SJCRH30 (cell line): ENCODE measurements at regions not wholly inside any gene's neighbourhood (a gene's known extent, or its start where the extent isn't known, plus 50 kb on each side); places are given as distances from the start of the nearest gene placed in this dataset.
"Not testable (repeated sequence)": the region's sequence is repeated elsewhere in the genome, so short reads cannot be mapped to it uniquely, and the experiment has no call there.

Experiments used
- DNase-seq, 2 experiments: peaks; one replicate each; pipeline ENCODE4 v3.0.0-alpha.2; 2015 to 2020
- H3K27ac ChIP-seq: fragments of 250-450 bp; sonication (Bioruptor Pico); 2 replicates; pipeline ENCODE4 v1.5.1; 2020; ENCODE audit warnings: mild to moderate bottlenecking, moderate library complexity
- H3K27me3 ChIP-seq: fragments of 250-450 bp; sonication (Bioruptor Pico); 2 replicates; pipeline ENCODE4 v1.5.1; 2020; ENCODE audit warnings: mild to moderate bottlenecking, moderate library complexity
- H3K36me3 ChIP-seq: fragments of 250-450 bp; sonication (Bioruptor Pico); 2 replicates; pipeline ENCODE4 v1.5.1; 2020; ENCODE audit warnings: mild to moderate bottlenecking, moderate library complexity
- H3K4me1 ChIP-seq: fragments of 250-450 bp; sonication (Bioruptor Pico); 2 replicates; pipeline ENCODE4 v1.5.1; 2020; ENCODE audit warnings: mild to moderate bottlenecking, moderate library complexity
- H3K4me3 ChIP-seq: fragments of 250-450 bp; sonication (Bioruptor Pico); 2 replicates; pipeline ENCODE4 v1.5.1; 2020; ENCODE audit warnings: mild to moderate bottlenecking, moderate library complexity
- H3K9me3 ChIP-seq: fragments of 250-450 bp; sonication (Bioruptor Pico); replicated peaks from 2 replicates; pipeline ENCODE4 v1.5.1; 2020; ENCODE audit warnings: mild to moderate bottlenecking, moderate library complexity

GRCh38 chr1:201637282-201638079 lies 98.6 kb downstream of the NAV1 start:
- H3K27me3 ChIP-seq: no peaks in the 10 kb centered on the region
- no peak overlapping the region for H3K27ac ChIP-seq
- no peaks in the 10 kb centered on the region for H3K9me3 ChIP-seq
- no peak for DNase-seq
- no peak overlapping the region for H3K4me3 ChIP-seq
- H3K36me3 ChIP-seq: peaks cover 2% of the 10 kb centered on the region; the same call in 1 of the 2 replicates
- peaks cover 73% of the 10 kb centered on the region for H3K4me1 ChIP-seq

- Histone ChIP-seq H3K27ac (peak overlapping the region; percentile 86), H3K4me3 (no peak overlapping the region), H3K27me3 (no peaks in the 10 kb centered on the region), H3K36me3 (peaks cover 2% of the 10 kb centered on the region; the same call in 1 of the 2 replicates), H3K9me3 (no peaks in the 10 kb centered on the region), H3K4me1 (peaks cover 60% of the 10 kb centered on the region)
- DNase-seq: no peak
These were observed 100.5 kb downstream of the NAV1 start for GRCh38 chr1:201639391-201639790.

- Histone ChIP-seq H3K27ac (peak overlapping the region; percentile 86), H3K4me1 (peaks cover 55% of the 10 kb centered on the region), H3K27me3 (no peaks in the 10 kb centered on the region), H3K9me3 (no peaks in the 10 kb centered on the region), H3K36me3 (peaks cover 6% of the 10 kb centered on the region; the same call in 1 of the 2 replicates), H3K4me3 (no peak overlapping the region)
- no peak for DNase-seq
These were observed 100.9 kb downstream of the NAV1 start for GRCh38 chr1:201639826-201640225.

GRCh38 chr1:201640624-201641023 lies 101.7 kb downstream of the NAV1 start:
- Histone ChIP-seq H3K27ac (peak overlapping the region; percentile 86), H3K4me3 (no peak overlapping the region), H3K27me3 (no peaks in the 10 kb centered on the region), H3K9me3 (no peaks in the 10 kb centered on the region), H3K36me3 (peaks cover 11% of the 10 kb centered on the region; the same call in 1 of the 2 replicates), H3K4me1 (peaks cover 55% of the 10 kb centered on the region)
- peak; percentile 80 to 85 for DNase-seq

GRCh38 chr1:201641524-201642253 lies 102.8 kb downstream of the NAV1 start:
- Histone ChIP-seq H3K27ac (peak overlapping the region; percentile 86), H3K36me3 (peaks cover 13% of the 10 kb centered on the region; the same call in 1 of the 2 replicates), H3K4me1 (peaks cover 44% of the 10 kb centered on the region), H3K27me3 (no peaks in the 10 kb centered on the region), H3K4me3 (no peak overlapping the region), H3K9me3 (no peaks in the 10 kb centered on the region)
- DNase-seq: no peak

GRCh38 chr1:201643835-201644104 lies 104.8 kb downstream of the NAV1 start:
- Histone ChIP-seq H3K4me1 (peaks cover 27% of the 10 kb centered on the region), H3K9me3 (no peaks in the 10 kb centered on the region), H3K4me3 (no peak overlapping the region), H3K27me3 (no peaks in the 10 kb centered on the region), H3K36me3 (peaks cover 15% of the 10 kb centered on the region), H3K27ac (no peak overlapping the region)
- no peak for DNase-seq

- H3K27me3 ChIP-seq: no peaks in the 10 kb centered on the region
- H3K27ac ChIP-seq: no peak overlapping the region
- H3K4me1 ChIP-seq: peaks cover 23% of the 10 kb centered on the region
- DNase-seq: no peak
- no peak overlapping the region for H3K4me3 ChIP-seq
- H3K36me3 ChIP-seq: peaks cover 20% of the 10 kb centered on the region
- H3K9me3 ChIP-seq: no peaks in the 10 kb centered on the region
These were observed 105.3 kb downstream of the NAV1 start for GRCh38 chr1:201644197-201644596.

GRCh38 chr1:201645000-201645399 lies 106.1 kb downstream of the NAV1 start:
- not testable (repeated sequence) for H3K27ac ChIP-seq, H3K27me3 ChIP-seq, DNase-seq, H3K9me3 ChIP-seq, H3K4me3 ChIP-seq
- Histone ChIP-seq H3K4me1 (peaks cover 15% of the 10 kb centered on the region), H3K36me3 (peaks cover 28% of the 10 kb centered on the region)

GRCh38 chr1:201645956-201646355 lies 107.0 kb downstream of the NAV1 start:
- Histone ChIP-seq H3K36me3 (peaks cover 31% of the 10 kb centered on the region), H3K4me1 (peaks cover 7% of the 10 kb centered on the region), H3K9me3 (no peaks in the 10 kb centered on the region), H3K4me3 (no peak overlapping the region), H3K27ac (no peak overlapping the region), H3K27me3 (no peaks in the 10 kb centered on the region)
- no peak for DNase-seq

- Histone ChIP-seq H3K9me3 (no peaks in the 10 kb centered on the region), H3K4me1 (peaks cover under 1% of the 10 kb centered on the region; the same call in 1 of the 2 replicates), H3K27me3 (no peaks in the 10 kb centered on the region), H3K4me3 (no peak overlapping the region), H3K27ac (no peak overlapping the region), H3K36me3 (peaks cover 31% of the 10 kb centered on the region)
- DNase-seq: no peak
These were observed 107.6 kb downstream of the NAV1 start for GRCh38 chr1:201646411-201647022.

- Histone ChIP-seq H3K27me3 (no peaks in the 10 kb centered on the region), H3K4me1 (no peaks in the 10 kb centered on the region), H3K27ac (no peak overlapping the region), H3K9me3 (no peaks in the 10 kb centered on the region), H3K4me3 (no peak overlapping the region), H3K36me3 (peaks cover 31% of the 10 kb centered on the region)
- DNase-seq: no peak
These were observed 108.2 kb downstream of the NAV1 start for GRCh38 chr1:201647094-201647493.

GRCh38 chr1:201647722-201648065 lies 108.8 kb downstream of the NAV1 start:
- H3K4me3 ChIP-seq: no peak overlapping the region
- peaks cover 31% of the 10 kb centered on the region for H3K36me3 ChIP-seq
- no peaks in the 10 kb centered on the region for H3K9me3 ChIP-seq
- no peak for DNase-seq
- no peaks in the 10 kb centered on the region for H3K27me3 ChIP-seq
- no peaks in the 10 kb centered on the region for H3K4me1 ChIP-seq
- no peak overlapping the region for H3K27ac ChIP-seq

GRCh38 chr1:201648066-201648906 lies 109.4 kb downstream of the NAV1 start:
- Histone ChIP-seq H3K4me1 (no peaks in the 10 kb centered on the region), H3K36me3 (peaks cover 31% of the 10 kb centered on the region), H3K4me3 (no peak overlapping the region), H3K9me3 (no peaks in the 10 kb centered on the region), H3K27ac (no peak overlapping the region), H3K27me3 (no peaks in the 10 kb centered on the region)
- no peak for DNase-seq

GRCh38 chr1:201648907-201649721 lies 110.2 kb downstream of the NAV1 start:
- Histone ChIP-seq H3K9me3 (no peaks in the 10 kb centered on the region), H3K4me3 (no peak overlapping the region), H3K27ac (no peak overlapping the region), H3K27me3 (no peaks in the 10 kb centered on the region), H3K36me3 (peaks cover 31% of the 10 kb centered on the region), H3K4me1 (no peaks in the 10 kb centered on the region)
- no peak for DNase-seq
